Psoas muscle (tissue), 7 donors: ENCODE measurements at regions not wholly inside any gene's neighbourhood (a gene's known extent, or its start where the extent isn't known, plus 50 kb on each side); places are given as distances from the start of the nearest gene placed in this dataset.

Experiments used
- ATAC-seq, 4 donors: fragments of 200-7000 bp; cut with Tn5 transposase; one replicate each; pipeline ENCODE4 v1.9.1; 2020; ENCODE audit warnings: moderate library complexity in 3 of 4, mild to moderate bottlenecking in 2 of 4
- DNase-seq, 2 donors: peaks; one replicate each; pipeline ENCODE4 v3.0.0-alpha.2; 2020
- H3K27ac ChIP-seq: fragments of 200-600 bp; one replicate; pipeline ENCODE4 v1.8.0; 2022
- H3K27me3 ChIP-seq, 3 donors: fragments of 200-600 bp in 1 of 3; one replicate each; pipeline versions ENCODE4 v1.6.1 to v1.8.0; 2013 to 2022; ENCODE audit warnings: low read length in 2 of 3, mild to moderate bottlenecking in 2 of 3, moderate library complexity in 1 of 3; ENCODE audit not compliant: insufficient read depth in 3 of 3
- H3K36me3 ChIP-seq, 2 donors: fragments of 200-600 bp in 1 of 2; one replicate each; pipeline versions ENCODE4 v1.6.1 to v1.8.0; 2013 to 2022; ENCODE audit warnings: low read depth in 1 of 2, mild to moderate bottlenecking in 1 of 2, moderate library complexity in 1 of 2; ENCODE audit not compliant: insufficient read depth in 1 of 2
- H3K4me1 ChIP-seq: fragments of 200-600 bp; one replicate; pipeline ENCODE4 v1.8.0; 2022
- H3K4me3 ChIP-seq: fragments of 200-600 bp; one replicate; pipeline ENCODE4 v1.8.0; 2022; ENCODE audit warnings: mild to moderate bottlenecking
- H3K9me3 ChIP-seq: fragments of 200-600 bp; one replicate; pipeline ENCODE4 v1.8.0; 2022
- WGBS, 3 donors: extraction: QIAGEN DNeasy Blood & Tissue Kit; methylation state at CpG; one replicate each; pipeline versions ENCODE4 v1.1.6 to v1.1.7; 2013; 5-methylcytosine and 5-hydroxymethylcytosine counted together
- intact Hi-C, 2 donors: fragments of 100-400 bp; cut with DNase I; formaldehyde crosslinking; loops; one replicate each; pipeline versions ENCODE4 v1.11.0 to v1.14.2; 2022
- TF ChIP-seq, protein P1 (sequence below): fragments of 200-600 bp; IDR thresholded peaks from one replicate; pipeline ENCODE4 v1.8.0; 2022; ENCODE audit warnings: antibody characterized with exemption
- donor health status: healthy with polysubstance abuse.
- donor health status: DM: no; HTN: no; CAD: no; lungs with moderate emphysema.
- donor health status: Bipolar disorder and iron deficiency.
- donor health status: healthy.
- donor health status: DM: yes; HTN: yes; CAD: no.
- donor health status: DM: no; HTN: no; CAD: no.
- donor health status: DM: yes; HTN: yes; CAD: no.

DNA sequence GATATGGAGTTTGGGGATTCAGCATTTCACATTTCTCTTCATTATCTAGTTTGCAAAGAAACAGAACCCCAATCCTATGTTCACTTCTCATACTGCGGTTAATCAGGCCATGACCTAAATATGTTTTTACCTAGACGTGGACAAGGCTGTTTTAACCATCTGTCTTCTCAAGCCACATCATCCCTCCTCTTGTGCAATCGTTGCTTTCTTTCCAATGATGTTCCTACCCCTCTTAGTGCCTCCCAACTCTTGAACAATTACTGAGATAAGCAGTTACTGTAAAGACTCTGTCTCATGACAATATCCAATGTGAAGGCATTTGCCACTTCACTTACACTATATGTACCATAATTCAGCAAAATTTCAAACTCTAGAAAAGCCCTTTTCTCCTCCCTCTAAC is 406.2 kb downstream of the LIG4 start:
- Histone ChIP-seq H3K27ac (no peak overlapping the region), H3K4me1 (no peaks in the 10 kb centered on the region), H3K4me3 (no peak overlapping the region), H3K27me3 (no peaks in the 10 kb centered on the region), H3K36me3 (no peaks in the 10 kb centered on the region), H3K9me3 (no peaks in the 10 kb centered on the region)
- 74 to 80% (median 74%) methylated on average over 3 of the region's 3 CpGs for WGBS, 3 donors
- ATAC-seq (no peak), DNase-seq (no peak)
- intact Hi-C loops = no loop called here
- TF ChIP-seq, protein P1, sequence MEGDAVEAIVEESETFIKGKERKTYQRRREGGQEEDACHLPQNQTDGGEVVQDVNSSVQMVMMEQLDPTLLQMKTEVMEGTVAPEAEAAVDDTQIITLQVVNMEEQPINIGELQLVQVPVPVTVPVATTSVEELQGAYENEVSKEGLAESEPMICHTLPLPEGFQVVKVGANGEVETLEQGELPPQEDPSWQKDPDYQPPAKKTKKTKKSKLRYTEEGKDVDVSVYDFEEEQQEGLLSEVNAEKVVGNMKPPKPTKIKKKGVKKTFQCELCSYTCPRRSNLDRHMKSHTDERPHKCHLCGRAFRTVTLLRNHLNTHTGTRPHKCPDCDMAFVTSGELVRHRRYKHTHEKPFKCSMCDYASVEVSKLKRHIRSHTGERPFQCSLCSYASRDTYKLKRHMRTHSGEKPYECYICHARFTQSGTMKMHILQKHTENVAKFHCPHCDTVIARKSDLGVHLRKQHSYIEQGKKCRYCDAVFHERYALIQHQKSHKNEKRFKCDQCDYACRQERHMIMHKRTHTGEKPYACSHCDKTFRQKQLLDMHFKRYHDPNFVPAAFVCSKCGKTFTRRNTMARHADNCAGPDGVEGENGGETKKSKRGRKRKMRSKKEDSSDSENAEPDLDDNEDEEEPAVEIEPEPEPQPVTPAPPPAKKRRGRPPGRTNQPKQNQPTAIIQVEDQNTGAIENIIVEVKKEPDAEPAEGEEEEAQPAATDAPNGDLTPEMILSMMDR = no peak

DNA sequence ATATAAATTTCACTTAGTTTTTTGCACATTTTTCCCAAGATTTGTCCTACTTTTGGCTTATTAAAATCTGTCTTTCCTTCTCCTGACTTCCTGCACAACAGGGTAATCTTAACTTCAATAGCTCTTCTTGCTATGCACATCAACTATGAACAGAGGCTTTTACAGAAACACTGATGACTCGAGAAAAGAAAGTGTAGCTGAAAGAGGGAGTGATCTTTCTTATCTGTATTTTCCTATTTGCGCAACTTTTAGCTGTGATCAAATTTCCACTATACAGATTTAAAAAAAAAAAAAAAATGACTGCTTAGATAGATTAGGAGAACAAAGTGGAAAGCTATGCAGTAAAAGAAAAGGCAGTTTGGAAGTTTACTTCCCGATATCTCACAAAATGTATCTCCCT is 406.9 kb downstream of the LIG4 start:
- H3K9me3 ChIP-seq = no peaks in the 10 kb centered on the region
- no peak overlapping the region for H3K4me3 ChIP-seq
- no peak overlapping the region for H3K27ac ChIP-seq
- H3K27me3 ChIP-seq = no peaks in the 10 kb centered on the region
- ATAC-seq = no peak
- no peaks in the 10 kb centered on the region for H3K36me3 ChIP-seq
- no peaks in the 10 kb centered on the region for H3K4me1 ChIP-seq
- DNase-seq = no peak
- WGBS, 3 donors = 75 to 82% (median 79%) methylated on average over 3 of the region's 3 CpGs
- TF ChIP-seq, protein P1 = no peak
- intact Hi-C loops = no loop called here

DNA sequence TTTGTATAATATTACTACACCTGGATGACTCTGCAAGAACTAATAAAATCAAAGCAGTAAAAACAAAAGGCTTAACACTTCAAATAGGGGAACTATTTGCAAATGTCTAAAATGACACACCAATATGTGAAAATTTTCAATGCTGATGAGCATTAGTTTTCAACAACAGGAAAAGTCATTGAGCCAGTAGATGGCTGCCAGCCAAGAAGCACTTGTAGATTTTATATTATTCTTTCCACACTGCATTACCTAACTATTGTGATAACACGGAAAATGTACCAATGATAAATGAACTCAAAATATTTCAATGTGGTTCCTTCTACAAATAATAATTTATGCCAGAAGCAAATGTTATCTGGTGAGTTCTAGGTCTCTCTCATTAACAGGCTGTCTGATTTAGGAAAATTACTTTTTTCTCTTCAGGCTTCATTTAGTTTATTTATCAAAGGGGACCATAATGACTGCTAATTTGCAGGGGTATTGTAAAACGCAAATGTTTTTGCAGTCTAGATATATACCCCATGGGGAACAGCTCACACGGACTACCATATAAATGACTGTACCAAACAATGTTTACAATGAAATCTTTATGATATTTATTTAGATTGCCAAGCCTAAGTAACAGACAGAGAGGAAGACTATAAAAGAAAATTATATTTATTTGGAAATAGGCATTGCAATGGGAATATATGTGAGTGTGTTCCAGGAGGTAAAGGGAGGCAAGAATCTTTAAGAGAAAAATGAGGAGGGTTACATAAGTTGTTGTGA is 407.8 kb downstream of the LIG4 start:
- TF ChIP-seq, protein P1 = no peak
- 38 to 53% (median 46%) methylated on average over 3 of the region's 3 CpGs for WGBS, 3 donors
- H3K27me3 ChIP-seq = no peaks in the 10 kb centered on the region
- no peaks in the 10 kb centered on the region for H3K9me3 ChIP-seq
- DNase-seq (no peak), ATAC-seq (no peak)
- intact Hi-C loops = no loop called here
- no peak overlapping the region for H3K27ac ChIP-seq
- H3K36me3 ChIP-seq = no peaks in the 10 kb centered on the region
- H3K4me1 ChIP-seq = no peaks in the 10 kb centered on the region
- H3K4me3 ChIP-seq = no peak overlapping the region

DNA sequence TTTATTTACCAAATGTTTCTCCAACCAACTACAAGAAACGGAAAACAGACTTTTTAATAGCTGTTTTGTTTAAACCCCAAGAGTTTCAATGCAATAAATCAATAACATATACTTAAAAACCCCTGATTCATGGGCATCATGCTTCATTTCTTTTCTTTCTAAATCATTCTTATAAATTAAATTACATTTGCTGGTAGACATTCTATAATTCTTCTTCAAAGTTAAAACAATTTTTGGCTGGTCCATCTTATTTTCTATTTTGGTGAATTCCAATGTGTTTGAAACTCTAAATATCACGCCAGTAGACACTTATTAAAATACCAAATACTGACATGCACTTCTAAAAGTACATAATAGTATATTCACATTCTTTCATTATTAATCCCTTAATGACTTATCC is 408.6 kb downstream of the LIG4 start:
- H3K9me3 ChIP-seq = no peaks in the 10 kb centered on the region
- H3K36me3 ChIP-seq = no peaks in the 10 kb centered on the region
- DNase-seq (no peak), ATAC-seq (no peak)
- WGBS, 3 donors = 57 to 66% (median 62%) methylated on average over 2 of the region's 2 CpGs
- no peaks in the 10 kb centered on the region for H3K4me1 ChIP-seq
- H3K4me3 ChIP-seq = no peak overlapping the region
- no peaks in the 10 kb centered on the region for H3K27me3 ChIP-seq
- intact Hi-C loops = no loop called here
- H3K27ac ChIP-seq = no peak overlapping the region
- TF ChIP-seq, protein P1 = no peak
